GM23248 (cell line): ENCODE measurements at regions not wholly inside any gene's neighbourhood (a gene's known extent, or its start where the extent isn't known, plus 50 kb on each side); places are given as distances from the start of the nearest gene placed in this dataset.

Source experiments
- EZH2 ChIP-seq: fragments of 200-600 bp; sonication (generic); IDR thresholded peaks from 2 replicates; pipeline ENCODE4 v1.6.1; 2018; ENCODE audit warnings: antibody characterized with exemption, mild to moderate bottlenecking; ENCODE audit not compliant: insufficient read depth, poor library complexity, severe bottlenecking
- EZH2phosphoT487 ChIP-seq: fragments of 200-600 bp; sonication (generic); IDR thresholded peaks from 2 replicates; pipeline ENCODE4 v1.6.1; 2018; ENCODE audit warnings: antibody characterized with exemption, moderate library complexity, mild to moderate bottlenecking, low read depth; ENCODE audit not compliant: insufficient read depth

GRCh38 chr17:77905266-77905665 lies 53.2 kb upstream of the TNRC6C start:
- TF ChIP-seq EZH2phosphoT487 = no peak
- TF ChIP-seq EZH2 = no peak
